ENCODE measurements at regions not wholly inside any gene's neighbourhood (a gene's known extent, or its start where the extent isn't known, plus 50 kb on each side); places are given as distances from the start of the nearest gene placed in this dataset.

- TF ChIP-seq CTCF (optimal IDR thresholded peaks at IDR 0.05 in 1 of 3, IDR thresholded peaks at IDR 0.05 in 1 of 3, conservative IDR thresholded peaks at IDR 0.05 in 1 of 3; ENCODE audit: extremely low read depth in 1 of 3, insufficient read depth in 2 of 3, low read length in 3 of 3) (no peak), EZH2 (IDR thresholded peaks at IDR 0.05; ENCODE audit: low read length) (no peak)
These were observed 87.5 kb downstream of the AXIN2 start for GRCh38 chr17:65473985-65474384.
